C4-2B (cell line): ENCODE measurements at regions not wholly inside any gene's neighbourhood (a gene's known extent, or its start where the extent isn't known, plus 50 kb on each side); places are given as distances from the start of the nearest gene placed in this dataset.

Source experiments
- H3K27ac ChIP-seq: fragments of 450-650 bp; 2 replicates; pipeline ENCODE4 v1.5.1; 2017
- ZFX ChIP-seq: fragments of 450-650 bp; IDR thresholded peaks from 2 replicates; pipeline ENCODE4 v1.6.1; 2017
- TF ChIP-seq, protein P1 (sequence below): fragments of 450-650 bp; conservative IDR thresholded peaks from 2 replicates; pipeline ENCODE4 v1.5.1; 2017; ENCODE audit warnings: mild to moderate bottlenecking

DNA sequence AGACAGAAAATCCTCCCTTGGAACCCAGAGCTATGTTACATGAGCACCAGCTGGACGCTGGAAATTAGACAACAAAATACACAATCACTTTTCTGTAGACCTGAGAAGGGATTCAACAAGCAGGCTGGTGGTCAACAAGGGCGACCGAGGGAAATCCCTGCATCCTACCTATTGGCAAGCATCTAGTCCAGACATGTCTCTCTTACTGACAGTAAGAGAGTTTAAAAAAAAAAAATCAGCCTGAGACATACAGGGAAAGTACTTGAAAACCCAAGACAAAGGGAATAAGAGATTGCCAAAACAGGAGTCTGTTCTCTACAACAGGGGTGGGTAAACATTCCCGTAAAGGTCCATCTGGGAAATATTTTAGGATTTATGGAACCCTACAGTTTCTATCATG, 108.0 kb downstream of the KDR start:
- TF ChIP-seq, protein P1, sequence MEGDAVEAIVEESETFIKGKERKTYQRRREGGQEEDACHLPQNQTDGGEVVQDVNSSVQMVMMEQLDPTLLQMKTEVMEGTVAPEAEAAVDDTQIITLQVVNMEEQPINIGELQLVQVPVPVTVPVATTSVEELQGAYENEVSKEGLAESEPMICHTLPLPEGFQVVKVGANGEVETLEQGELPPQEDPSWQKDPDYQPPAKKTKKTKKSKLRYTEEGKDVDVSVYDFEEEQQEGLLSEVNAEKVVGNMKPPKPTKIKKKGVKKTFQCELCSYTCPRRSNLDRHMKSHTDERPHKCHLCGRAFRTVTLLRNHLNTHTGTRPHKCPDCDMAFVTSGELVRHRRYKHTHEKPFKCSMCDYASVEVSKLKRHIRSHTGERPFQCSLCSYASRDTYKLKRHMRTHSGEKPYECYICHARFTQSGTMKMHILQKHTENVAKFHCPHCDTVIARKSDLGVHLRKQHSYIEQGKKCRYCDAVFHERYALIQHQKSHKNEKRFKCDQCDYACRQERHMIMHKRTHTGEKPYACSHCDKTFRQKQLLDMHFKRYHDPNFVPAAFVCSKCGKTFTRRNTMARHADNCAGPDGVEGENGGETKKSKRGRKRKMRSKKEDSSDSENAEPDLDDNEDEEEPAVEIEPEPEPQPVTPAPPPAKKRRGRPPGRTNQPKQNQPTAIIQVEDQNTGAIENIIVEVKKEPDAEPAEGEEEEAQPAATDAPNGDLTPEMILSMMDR, result no peak
- TF ChIP-seq ZFX, result no peak
- H3K27ac ChIP-seq, result no peak overlapping the region

DNA sequence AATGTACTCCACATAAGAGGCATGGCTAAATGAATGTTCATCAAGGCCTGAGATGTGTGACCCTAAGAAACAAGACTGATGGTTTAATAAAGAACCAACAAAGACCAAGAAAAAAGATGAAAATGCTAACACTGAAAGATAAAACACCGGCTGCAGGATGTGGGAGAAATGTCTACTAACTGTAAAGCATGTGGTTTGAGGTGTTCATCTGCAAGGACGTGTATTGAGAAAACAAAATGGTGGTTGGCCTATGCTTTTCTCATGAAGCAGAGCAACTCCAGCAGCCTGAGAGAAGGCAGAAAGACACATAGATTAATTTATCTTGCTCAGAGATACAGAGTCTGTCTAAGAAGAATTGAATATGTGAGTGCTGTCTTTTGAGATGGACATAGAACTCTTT, 109.3 kb downstream of the KDR start:
- TF ChIP-seq ZFX, result no peak
- TF ChIP-seq, protein P1, result no peak
- H3K27ac ChIP-seq, result no peak overlapping the region

GRCh38 chr4:55014876-55015275, 110.5 kb downstream of the KDR start:
- H3K27ac ChIP-seq, result no peak overlapping the region
- TF ChIP-seq ZFX, result no peak
- TF ChIP-seq, protein P1, result no peak

DNA sequence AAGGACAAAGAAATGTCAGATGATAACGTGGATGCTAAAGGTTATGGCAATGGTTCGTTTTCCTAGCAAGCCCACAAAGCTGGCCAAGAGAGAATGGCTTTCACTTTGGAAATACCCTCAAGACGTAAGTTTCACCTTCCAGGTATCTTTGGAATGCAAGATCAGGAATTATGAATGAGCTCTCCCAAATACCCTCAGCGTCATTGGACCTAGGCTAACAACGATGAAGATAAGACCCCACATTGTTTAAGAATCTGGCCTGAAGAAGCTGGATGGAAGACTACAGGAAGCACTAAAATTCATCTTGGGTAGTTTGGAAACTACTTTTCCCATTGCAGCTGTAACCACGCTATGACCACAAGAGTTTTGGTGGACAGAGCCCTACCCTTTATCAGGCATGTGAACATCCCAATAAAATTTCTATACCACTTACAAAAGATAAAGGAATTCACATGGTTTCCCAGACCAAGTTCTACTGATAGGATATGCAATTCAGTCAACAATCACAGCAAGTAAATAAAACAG, 111.9 kb downstream of the KDR start:
- H3K27ac ChIP-seq, result no peak overlapping the region
- TF ChIP-seq ZFX, result no peak
- TF ChIP-seq, protein P1, result no peak

DNA sequence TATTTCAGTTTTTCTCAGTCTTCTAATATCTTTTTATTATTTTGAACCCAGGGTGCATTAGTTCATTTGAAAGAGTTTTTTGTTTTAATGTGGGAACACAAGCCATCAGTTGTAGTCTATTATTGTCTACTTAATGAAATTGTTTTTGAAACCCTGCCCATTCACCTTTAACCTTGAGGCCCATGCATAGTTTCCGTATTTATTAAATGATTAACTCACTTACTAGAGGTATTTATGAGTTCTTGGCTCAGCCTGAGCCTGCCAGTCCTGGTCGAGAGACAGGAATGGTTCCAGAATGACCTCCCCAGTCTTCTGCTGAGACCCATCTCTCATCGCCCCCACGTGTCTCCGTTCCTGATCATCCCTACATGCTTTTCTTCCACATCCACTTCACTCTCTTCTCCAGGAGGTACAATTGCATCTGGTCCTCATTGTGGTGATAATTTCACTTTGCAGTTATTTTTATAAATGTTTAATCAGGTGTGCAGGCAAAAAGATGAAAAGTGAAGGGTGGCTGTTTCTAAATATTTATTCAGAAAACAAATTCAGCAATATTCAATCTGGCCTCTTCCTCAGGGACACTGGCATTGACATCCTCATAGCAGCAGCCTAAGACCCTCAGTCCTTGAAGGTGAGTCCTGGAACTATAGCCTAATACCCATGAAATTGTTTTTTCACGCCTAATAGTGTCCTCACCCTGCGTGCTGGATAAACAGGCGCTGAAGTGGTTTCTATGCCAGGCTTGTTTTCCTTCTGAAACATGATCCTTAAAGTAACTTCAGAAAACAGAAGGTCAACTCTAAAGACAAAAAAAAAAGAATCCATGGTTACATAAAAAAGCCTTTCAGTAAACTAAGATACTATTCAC, 112.8 kb downstream of the KDR start:
- H3K27ac ChIP-seq, result no peak overlapping the region
- TF ChIP-seq, protein P1, result no peak
- TF ChIP-seq ZFX, result no peak

DNA sequence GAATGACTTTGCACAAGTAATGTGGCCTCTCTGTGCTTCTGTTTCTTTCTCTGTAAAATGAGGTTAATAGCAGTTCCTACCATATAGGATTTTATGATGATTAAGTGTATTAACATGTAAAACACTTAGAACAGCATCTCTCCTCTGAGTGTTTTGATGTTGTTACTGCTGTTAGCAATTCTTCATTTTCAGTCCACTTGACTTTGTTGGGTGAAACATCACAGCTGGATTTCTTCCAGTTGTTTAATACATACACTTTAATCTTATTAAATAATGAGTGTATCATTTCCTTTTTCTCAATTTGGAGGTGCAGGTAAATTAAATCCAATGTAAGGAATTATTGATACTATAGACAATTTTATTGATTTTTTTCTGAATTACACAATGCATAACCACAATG, 113.6 kb downstream of the KDR start:
- no peak overlapping the region for H3K27ac ChIP-seq
- TF ChIP-seq, protein P1, result no peak
- TF ChIP-seq ZFX, result no peak

DNA sequence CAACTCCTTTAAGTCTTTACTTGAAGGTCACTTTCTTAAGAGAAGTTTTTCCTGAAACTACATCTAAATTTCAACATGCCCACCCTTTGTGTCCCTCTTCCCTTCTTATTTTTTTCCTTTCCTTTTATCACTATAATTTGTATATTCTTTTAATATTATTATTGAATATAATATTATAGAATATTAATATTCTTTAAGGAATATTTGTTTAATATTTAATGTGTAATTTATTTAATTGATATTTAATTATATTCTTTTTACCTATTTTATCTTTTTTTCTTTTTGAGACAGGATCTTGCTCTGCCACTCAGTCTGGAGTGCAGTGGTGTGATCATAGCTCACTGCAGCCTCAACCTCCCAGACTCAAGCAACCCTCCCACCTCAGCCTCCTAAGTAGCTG, 114.8 kb downstream of the KDR start:
- TF ChIP-seq ZFX, result no peak
- TF ChIP-seq, protein P1, result no peak
- no peak overlapping the region for H3K27ac ChIP-seq
